Stomach (tissue), 8 donors: ENCODE measurements at regions not wholly inside any gene's neighbourhood (a gene's known extent, or its start where the extent isn't known, plus 50 kb on each side); places are given as distances from the start of the nearest gene placed in this dataset.

Experiments
- DNase-seq, 2 donors: peaks; one replicate each; pipeline versions ENCODE4 v3.0.0 to v3.0.0-alpha.2; 2013 to 2019
- H3K27ac ChIP-seq, 5 donors: fragments of 200-600 bp in 4 of 5; sonication (generic) in 4 of 5; one replicate each; pipeline ENCODE4 v1.5.1; 2013 to 2019; ENCODE audit warnings: mild to moderate bottlenecking in 1 of 5, moderate library complexity in 1 of 5
- H3K27me3 ChIP-seq, 3 donors: fragments of 200-600 bp; sonication (generic); one replicate each; pipeline ENCODE4 v1.5.1; 2017 to 2019; ENCODE audit warnings: mixed run types in 1 of 3
- H3K36me3 ChIP-seq, 4 donors: fragments of 200-600 bp; sonication (generic); 1 replicate in 3 of 4; 2 replicates in 1 of 4; pipeline ENCODE4 v1.5.1; 2016 to 2019
- H3K4me1 ChIP-seq, 4 donors: fragments of 200-600 bp; sonication (generic); one replicate each; pipeline ENCODE4 v1.5.1; 2016 to 2019
- H3K4me3 ChIP-seq, 4 donors: fragments of 200-600 bp; sonication (generic) in 3 of 4; one replicate each; pipeline ENCODE4 v1.5.1; 2016 to 2019; ENCODE audit warnings: mild to moderate bottlenecking in 1 of 4
- H3K9me3 ChIP-seq, 4 donors: fragments of 200-600 bp; sonication (generic); one replicate each; pipeline ENCODE4 v1.5.1; 2016 to 2019
- CTCF ChIP-seq, 7 experiments: fragments of 450-650 bp in 4 of 7; fragments of 200-600 bp in 3 of 7; sonication (generic) in 3 of 7; IDR thresholded peaks; one replicate each; pipeline ENCODE4 v1.5.1; 2016 to 2019; ENCODE audit warnings: antibody characterized with exemption in 7 of 7, control low read depth in 2 of 7, mild to moderate bottlenecking in 1 of 7
- EP300 ChIP-seq: sonication (generic); formaldehyde crosslinking; IDR thresholded peaks from one replicate; pipeline ENCODE4 v1.6.1; 2017; ENCODE audit warnings: antibody characterized with exemption
- POLR2A ChIP-seq, 4 donors: fragments of 450-650 bp; IDR thresholded peaks; one replicate each; pipeline ENCODE4 v1.6.1; 2016; ENCODE audit warnings: antibody characterized with exemption in 4 of 4, control low read depth in 2 of 4, mild to moderate bottlenecking in 1 of 4, moderate library complexity in 1 of 4
- POLR2AphosphoS5 ChIP-seq, 3 donors: sonication (generic); formaldehyde crosslinking; IDR thresholded peaks; one replicate each; pipeline ENCODE4 v1.6.1; 2016; ENCODE audit warnings: antibody characterized with exemption in 3 of 3
- WGBS, 5 donors: extraction: QIAGEN DNeasy Blood & Tissue Kit in 3 of 5; methylation state at CpG; one replicate each; pipeline versions ENCODE4 v1.1.5 to v1.1.7; 2013 to 2018; 5-methylcytosine and 5-hydroxymethylcytosine counted together
- intact Hi-C: fragments of 100-400 bp; cut with DNase I; formaldehyde crosslinking; loops from one replicate; pipeline ENCODE4 v1.15.1; 2023; ENCODE audit warnings: low total_unique reads
- donor health status: healthy with polysubstance abuse.
- donor health status: Bipolar disorder and iron deficiency.
- donor health status: healthy.

GRCh38 chr6:17022604-17023003 is 79.2 kb upstream of the STMND1 start:
- no peak overlapping the region for H3K4me3 ChIP-seq
- peaks cover 0 to 17% (median 9%) of the 10 kb centered on the region in 4 donors for H3K9me3 ChIP-seq
- H3K4me1 ChIP-seq: no peaks in the 10 kb centered on the region
- H3K27me3 ChIP-seq: no peaks in the 10 kb centered on the region
- H3K36me3 ChIP-seq: no peaks in the 10 kb centered on the region
- WGBS, 5 donors: 56 to 82% (median 78%) methylated on average over 3 of the region's 3 CpGs
- DNase-seq: no peak
- no peak overlapping the region for H3K27ac ChIP-seq
- no peak for TF ChIP-seq EP300
- no peak for TF ChIP-seq POLR2AphosphoS5 (IDR thresholded peaks at IDR 0.05)
- TF ChIP-seq POLR2A (IDR thresholded peaks at IDR 0.05): no peak
- no peak for TF ChIP-seq CTCF (IDR thresholded peaks at IDR 0.05)
- intact Hi-C loops: no loop called here

DNA sequence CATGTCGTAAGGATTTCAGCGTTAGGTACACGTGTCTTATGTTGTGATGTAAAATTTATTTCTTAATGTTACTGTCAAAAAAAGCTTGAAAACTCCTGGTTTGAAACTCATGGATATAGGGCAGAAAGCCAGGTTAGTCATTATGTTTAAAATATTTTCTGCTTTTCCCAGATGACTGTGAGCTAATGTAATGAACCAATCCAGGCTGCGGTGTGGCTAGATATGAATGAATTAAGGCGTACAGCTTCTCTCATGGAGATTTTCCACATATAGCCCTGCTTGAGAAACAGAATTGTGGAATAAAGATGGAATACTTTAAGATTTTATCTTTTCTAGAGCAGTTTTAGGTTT is 80.3 kb upstream of the STMND1 start:
- peaks cover 0 to 17% (median 9%) of the 10 kb centered on the region in 4 donors for H3K9me3 ChIP-seq
- TF ChIP-seq EP300: no peak
- TF ChIP-seq CTCF (IDR thresholded peaks at IDR 0.05): no peak
- TF ChIP-seq POLR2A (IDR thresholded peaks at IDR 0.05): no peak
- TF ChIP-seq POLR2AphosphoS5 (IDR thresholded peaks at IDR 0.05): no peak

DNA sequence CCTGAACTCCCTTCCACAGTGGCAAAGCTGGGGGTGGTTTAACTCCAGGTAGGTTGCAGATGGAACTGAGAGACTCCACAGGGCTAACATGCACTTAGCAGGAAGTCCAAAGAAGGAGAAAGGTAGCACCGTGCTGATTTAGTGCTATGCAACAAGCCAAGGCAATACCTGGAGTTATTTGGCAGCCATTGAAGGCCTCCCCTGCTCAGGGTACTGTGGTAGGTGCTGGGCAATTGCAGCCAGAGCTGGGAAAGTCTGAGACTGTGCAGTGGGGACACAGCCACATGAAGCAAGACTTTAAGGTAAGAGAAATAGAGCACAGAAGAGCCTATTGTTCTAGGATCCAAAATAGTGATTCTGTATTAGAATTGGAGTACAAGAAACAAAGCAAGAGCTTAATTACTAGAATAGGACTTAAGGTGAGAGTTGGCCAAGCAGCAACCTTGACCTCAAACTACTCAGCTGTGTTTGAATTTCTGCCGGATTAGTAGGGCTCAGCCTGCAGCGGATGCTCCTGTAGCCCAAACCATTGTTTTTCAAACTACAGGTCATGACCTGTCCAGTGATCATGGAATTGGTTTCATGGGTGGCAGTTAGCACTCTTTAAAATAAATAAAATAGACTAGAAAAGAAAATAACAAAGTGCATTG is 80.8 kb upstream of the STMND1 start:
- peaks cover 0 to 2% (median under 1%) of the 10 kb centered on the region in 3 donors for H3K27me3 ChIP-seq
- no peak for TF ChIP-seq POLR2AphosphoS5 (IDR thresholded peaks at IDR 0.05)
- TF ChIP-seq POLR2A (IDR thresholded peaks at IDR 0.05): no peak
- no peak for TF ChIP-seq CTCF (IDR thresholded peaks at IDR 0.05)
- TF ChIP-seq EP300: no peak
- DNase-seq: no peak
- H3K4me3 ChIP-seq: no peak overlapping the region
- H3K36me3 ChIP-seq: no peaks in the 10 kb centered on the region
- intact Hi-C loops: no loop called here
- WGBS, 5 donors: 58 to 74% (median 67%) methylated on average over 3 of the region's 3 CpGs
- H3K9me3 ChIP-seq: peaks cover 0 to 17% (median 9%) of the 10 kb centered on the region in 4 donors
- H3K27ac ChIP-seq: no peak overlapping the region
- H3K4me1 ChIP-seq: peaks cover 0 to 4% (median 2%) of the 10 kb centered on the region in 4 donors

More for the DNA sequence above, 80.3 kb upstream of the STMND1 start:
- peak in 1 of 2 donors; percentile 49 for DNase-seq
- Histone ChIP-seq H3K4me3 (no peak overlapping the region), H3K27ac (no peak overlapping the region), H3K36me3 (no peaks in the 10 kb centered on the region), H3K4me1 (no peaks in the 10 kb centered on the region), H3K27me3 (no peaks in the 10 kb centered on the region)
- 79 to 91% (median 88%) methylated on average over 5 of the region's 5 CpGs for WGBS, 5 donors
- intact Hi-C loops: no loop called here

- H3K4me3 ChIP-seq: no peak overlapping the region
- no peak for DNase-seq
- H3K4me1 ChIP-seq: peaks cover 0 to 8% (median 4%) of the 10 kb centered on the region in 4 donors
- H3K27me3 ChIP-seq: peaks cover 0 to 7% (median 6%) of the 10 kb centered on the region in 3 donors
- intact Hi-C loops: no loop called here
- H3K27ac ChIP-seq: no peak overlapping the region
- TF ChIP-seq EP300 (no peak), POLR2A (IDR thresholded peaks at IDR 0.05) (no peak), POLR2AphosphoS5 (IDR thresholded peaks at IDR 0.05) (no peak), CTCF (IDR thresholded peaks at IDR 0.05) (no peak)
- 88 to 93% (median 92%) methylated on average over 5 of the region's 5 CpGs for WGBS, 5 donors
- H3K9me3 ChIP-seq: peaks cover 0 to 7% (median 0%) of the 10 kb centered on the region in 4 donors
- H3K36me3 ChIP-seq: no peaks in the 10 kb centered on the region
Observed at GRCh38 chr6:17018425-17018824, 83.4 kb upstream of the STMND1 start.
